T1000 (cell line): ENCODE measurements at regions not wholly inside any gene's neighbourhood (a gene's known extent, or its start where the extent isn't known, plus 50 kb on each side); places are given as distances from the start of the nearest gene placed in this dataset.
A peak's percentile ranks its signal among the peaks of the same experiment; 100 is the strongest.

ENCODE experiments used
- DNase-seq: peaks from one replicate; lab custom pipeline; 2025; ENCODE audit warnings: mixed read lengths; lab: John Stamatoyannopoulos, UW

GRCh38 chr3:64995857-64996551 is 308.2 kb upstream of the ADAMTS9 start:
- no peak for DNase-seq

- DNase-seq: no peak
Measured at GRCh38 chr3:64993781-64994180, 306.0 kb upstream of the ADAMTS9 start.

GRCh38 chr3:64992530-64993285 is 304.9 kb upstream of the ADAMTS9 start:
- no peak for DNase-seq

- DNase-seq: peak; percentile 20
Measured at GRCh38 chr3:64988188-64988587, 300.4 kb upstream of the ADAMTS9 start.

GRCh38 chr3:64987726-64988125 is 299.9 kb upstream of the ADAMTS9 start:
- DNase-seq: no peak

- no peak for DNase-seq
Measured at GRCh38 chr3:64985072-64985471, 297.3 kb upstream of the ADAMTS9 start.

GRCh38 chr3:64983583-64984359 is 296.0 kb upstream of the ADAMTS9 start:
- no peak for DNase-seq

- peak; percentile 61 for DNase-seq
Measured at GRCh38 chr3:64977308-64978100, 289.7 kb upstream of the ADAMTS9 start.

- no peak for DNase-seq
Measured at GRCh38 chr3:64976456-64976855, 288.7 kb upstream of the ADAMTS9 start.

- DNase-seq: no peak
Measured at GRCh38 chr3:64975147-64975546, 287.3 kb upstream of the ADAMTS9 start.

GRCh38 chr3:64974401-64974800 is 286.6 kb upstream of the ADAMTS9 start:
- no peak for DNase-seq

- DNase-seq: no peak
Measured at GRCh38 chr3:64972793-64973192, 285.0 kb upstream of the ADAMTS9 start.

- no peak for DNase-seq
Measured at GRCh38 chr3:64971602-64972001, 283.8 kb upstream of the ADAMTS9 start.

- DNase-seq: no peak
Measured at GRCh38 chr3:64970634-64971033, 282.8 kb upstream of the ADAMTS9 start.

GRCh38 chr3:64961301-64961700 is 273.5 kb upstream of the ADAMTS9 start:
- DNase-seq: no peak

- no peak for DNase-seq
Measured at GRCh38 chr3:64958199-64958843, 270.5 kb upstream of the ADAMTS9 start.

- DNase-seq: no peak
Measured at GRCh38 chr3:64957408-64958198, 269.8 kb upstream of the ADAMTS9 start.

GRCh38 chr3:64956711-64957325 is 269.0 kb upstream of the ADAMTS9 start:
- DNase-seq: no peak

- DNase-seq: no peak
Measured at GRCh38 chr3:64954995-64955636, 267.3 kb upstream of the ADAMTS9 start.
